Activated T-cell treated with anti-CD3 and anti-CD28 coated beads for 48 hours (primary cell): ENCODE measurements at regions not wholly inside any gene's neighbourhood (a gene's known extent, or its start where the extent isn't known, plus 50 kb on each side); places are given as distances from the start of the nearest gene placed in this dataset.
"Not testable (repeated sequence)": the region's sequence is repeated elsewhere in the genome, so short reads cannot be mapped to it uniquely, and the experiment has no call there.

ENCODE experiments used
- DNase-seq: peaks from one replicate; pipeline ENCODE4 v3.0.0-alpha.2; 2020; ENCODE audit warnings: low read depth

GRCh38 chr13:103895835-103896531, 829.8 kb upstream of the SLC10A2 start:
- DNase-seq = no peak

GRCh38 chr13:103894626-103895025, 828.4 kb upstream of the SLC10A2 start:
- DNase-seq = no peak

DNA sequence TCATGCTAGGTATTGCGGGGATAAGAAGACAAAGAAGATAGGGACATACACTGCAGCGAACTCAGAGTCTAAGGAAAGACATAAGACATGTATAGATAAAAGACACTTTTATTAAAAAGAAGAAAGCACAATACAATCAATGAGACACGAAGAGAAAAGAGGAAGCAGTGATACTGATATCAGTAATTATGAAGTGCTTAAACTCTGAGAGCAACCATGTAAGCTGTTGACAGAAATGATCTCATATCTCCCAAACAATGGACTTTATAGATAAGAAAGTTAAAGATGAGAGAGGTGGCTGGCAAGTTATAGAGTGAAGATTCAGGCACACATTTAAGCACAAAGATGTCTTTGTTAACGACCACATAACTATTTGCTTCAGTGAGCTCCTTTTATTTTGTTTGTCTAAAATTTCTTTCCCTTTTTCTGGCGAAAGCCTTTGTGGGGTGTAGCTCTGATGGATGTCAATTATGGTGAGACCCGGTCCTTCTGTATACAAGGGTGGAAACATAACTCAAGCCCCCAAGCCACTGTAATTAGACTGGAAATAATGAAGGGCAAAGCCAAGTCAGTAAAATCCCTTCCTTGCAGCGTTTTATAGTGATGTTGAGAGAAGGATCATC, 818.0 kb upstream of the SLC10A2 start:
- no peak for DNase-seq

- DNase-seq = no peak
Observed at GRCh38 chr13:103883698-103884097, 817.5 kb upstream of the SLC10A2 start.

DNA sequence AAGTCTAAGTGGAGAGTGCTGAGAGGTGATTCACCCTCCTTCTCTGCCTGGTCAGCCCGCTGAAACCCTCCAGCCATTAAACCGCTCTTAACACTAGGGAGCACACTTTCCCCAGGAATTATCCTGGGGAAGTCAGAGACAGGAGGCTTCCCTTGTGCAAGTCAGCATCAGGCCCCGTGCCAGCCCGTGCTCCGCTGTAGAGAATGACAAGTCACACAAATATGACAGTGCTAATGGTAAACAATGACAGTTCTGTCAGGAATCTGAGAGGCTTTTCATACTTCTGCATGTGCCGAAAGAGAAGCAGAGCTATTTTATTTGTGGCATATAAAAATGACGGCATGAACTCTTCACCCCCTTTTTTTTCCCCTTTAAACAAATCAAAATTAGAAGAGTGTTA, 816.9 kb upstream of the SLC10A2 start:
- no peak for DNase-seq

DNA sequence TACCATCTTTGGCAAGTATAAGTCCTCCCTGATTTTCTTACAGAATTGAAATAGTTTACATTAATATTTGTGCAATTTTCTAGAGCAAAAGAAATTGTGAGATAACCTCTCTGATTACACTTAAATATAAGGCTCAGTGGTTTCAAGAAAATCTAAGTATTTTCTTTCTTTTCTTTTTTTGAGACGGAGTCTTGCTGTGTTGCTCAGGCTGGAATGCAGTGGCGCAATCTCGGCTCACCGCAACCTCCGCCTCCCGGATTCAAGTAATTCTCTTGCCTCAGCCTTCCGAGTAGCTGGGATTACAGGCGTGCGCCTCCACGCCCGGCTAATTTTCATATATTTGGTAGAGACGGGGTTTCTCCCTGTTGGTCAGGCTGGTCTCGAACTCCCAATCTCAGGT, 813.9 kb upstream of the SLC10A2 start:
- not testable (repeated sequence) for DNase-seq

- no peak for DNase-seq
Observed at GRCh38 chr13:103878891-103879605, 812.8 kb upstream of the SLC10A2 start.

DNA sequence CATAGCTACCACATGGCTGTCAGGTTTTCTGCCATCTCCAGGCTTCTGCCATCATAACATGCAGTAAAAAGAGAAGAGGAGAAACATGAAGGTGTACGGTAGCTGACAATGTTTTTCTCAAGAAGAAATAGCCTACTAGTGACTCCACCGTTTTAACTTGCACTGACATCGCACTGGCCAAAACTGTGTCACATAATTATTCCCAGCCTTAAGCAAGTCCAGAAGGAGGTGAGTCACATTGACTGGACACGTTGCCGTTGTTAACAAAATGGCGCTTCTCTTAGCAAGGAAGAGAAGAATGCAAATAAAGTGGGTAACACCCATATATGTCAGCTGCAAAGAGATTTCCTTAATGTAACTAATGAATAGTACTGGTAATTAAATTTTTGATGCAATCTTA, 810.4 kb upstream of the SLC10A2 start:
- DNase-seq = no peak

DNA sequence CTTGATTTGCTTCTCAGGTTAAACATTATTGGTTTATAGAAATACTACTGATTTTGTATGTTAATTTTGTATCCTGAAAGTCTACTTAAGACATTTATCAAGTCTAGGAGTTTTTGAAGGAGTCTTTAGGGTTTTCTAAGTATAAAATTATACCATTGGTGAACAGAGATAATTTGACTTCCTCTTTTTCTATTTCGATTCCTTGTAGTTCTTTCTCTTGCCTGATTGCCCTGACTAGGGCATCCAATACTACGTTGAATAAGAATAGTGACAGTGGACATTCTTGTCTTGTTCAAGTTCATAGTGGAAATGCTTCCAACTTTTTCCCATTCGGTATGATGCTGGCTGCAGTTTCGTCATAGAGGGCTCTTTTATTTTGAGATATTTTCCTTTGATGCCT, 807.5 kb upstream of the SLC10A2 start:
- no peak for DNase-seq

- no peak for DNase-seq
Observed at GRCh38 chr13:103866048-103866447, 799.8 kb upstream of the SLC10A2 start.

- DNase-seq = no peak
Observed at GRCh38 chr13:103862525-103862924, 796.3 kb upstream of the SLC10A2 start.

DNA sequence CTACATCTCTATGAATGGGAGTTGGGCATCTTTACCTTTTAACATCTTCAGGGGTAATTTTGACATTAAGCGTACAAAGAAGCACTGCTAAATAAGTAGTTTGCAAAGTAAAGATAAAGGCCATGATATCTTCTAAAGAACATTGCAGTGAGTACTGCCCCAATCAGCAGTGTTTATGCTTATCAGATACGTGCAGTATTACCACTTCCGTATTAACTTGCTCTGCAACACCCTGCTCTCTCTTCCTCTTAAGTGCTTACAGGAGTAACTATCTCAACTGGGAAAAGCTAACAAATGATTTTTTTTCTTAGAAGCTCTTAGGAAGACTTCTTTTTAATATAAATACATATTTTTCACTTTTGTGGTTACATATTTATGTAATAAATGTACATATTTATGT, 793.7 kb upstream of the SLC10A2 start:
- no peak for DNase-seq

- DNase-seq = no peak
Observed at GRCh38 chr13:103852036-103852435, 785.8 kb upstream of the SLC10A2 start.

- no peak for DNase-seq
Observed at GRCh38 chr13:103844471-103844870, 778.3 kb upstream of the SLC10A2 start.

- no peak for DNase-seq
Observed at GRCh38 chr13:103839460-103839859, 773.2 kb upstream of the SLC10A2 start.

GRCh38 chr13:103835052-103835451, 768.8 kb upstream of the SLC10A2 start:
- DNase-seq = no peak

DNA sequence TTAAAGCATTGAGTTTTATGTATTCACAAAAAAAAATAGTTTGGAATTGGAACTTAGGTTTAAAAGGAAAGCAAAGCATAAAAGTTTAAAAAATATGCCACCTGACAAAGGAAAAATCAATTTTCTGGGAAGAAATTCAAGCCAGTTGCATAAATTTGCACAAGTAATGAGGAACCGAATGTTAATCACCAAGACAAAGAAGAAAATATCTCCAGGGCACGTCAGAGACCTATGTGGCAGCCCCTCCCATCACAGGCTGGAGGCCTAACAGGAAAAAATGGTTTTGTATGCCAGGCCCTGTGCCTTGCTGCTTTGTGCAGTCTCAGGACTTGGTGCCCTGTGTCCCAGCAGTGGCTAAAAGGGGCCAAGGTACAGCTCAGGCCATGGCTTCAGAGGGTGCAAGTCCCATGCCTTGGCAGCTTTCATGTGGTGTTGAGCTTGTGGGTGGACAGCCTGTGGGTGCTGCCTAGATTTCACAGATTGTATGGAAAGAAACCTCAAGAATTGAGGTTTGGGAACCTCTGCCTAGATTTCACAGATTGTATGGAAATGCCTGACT, 767.2 kb upstream of the SLC10A2 start:
- DNase-seq = no peak

GRCh38 chr13:103815619-103816018, 749.4 kb upstream of the SLC10A2 start:
- DNase-seq = no peak

DNA sequence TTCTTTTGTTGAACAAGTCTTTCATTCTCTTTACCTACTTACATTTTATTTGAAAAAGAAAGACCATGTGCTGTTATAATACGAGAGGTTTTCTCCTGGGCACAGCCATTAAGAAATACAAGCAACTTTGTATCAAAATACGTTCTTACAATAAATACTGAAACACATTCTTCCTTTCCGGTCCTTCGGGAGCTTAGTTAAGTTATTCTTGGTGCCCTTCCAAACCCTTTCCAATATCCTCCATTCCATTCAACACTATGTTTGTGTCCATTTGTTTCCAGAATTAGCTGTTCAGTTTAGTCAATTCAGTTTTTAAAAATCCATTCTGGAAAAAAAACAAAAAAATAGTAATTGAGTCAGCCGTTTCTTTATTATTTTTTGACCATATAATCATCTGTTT, 746.8 kb upstream of the SLC10A2 start:
- DNase-seq = no peak

GRCh38 chr13:103812558-103812957, 746.3 kb upstream of the SLC10A2 start:
- no peak for DNase-seq

DNA sequence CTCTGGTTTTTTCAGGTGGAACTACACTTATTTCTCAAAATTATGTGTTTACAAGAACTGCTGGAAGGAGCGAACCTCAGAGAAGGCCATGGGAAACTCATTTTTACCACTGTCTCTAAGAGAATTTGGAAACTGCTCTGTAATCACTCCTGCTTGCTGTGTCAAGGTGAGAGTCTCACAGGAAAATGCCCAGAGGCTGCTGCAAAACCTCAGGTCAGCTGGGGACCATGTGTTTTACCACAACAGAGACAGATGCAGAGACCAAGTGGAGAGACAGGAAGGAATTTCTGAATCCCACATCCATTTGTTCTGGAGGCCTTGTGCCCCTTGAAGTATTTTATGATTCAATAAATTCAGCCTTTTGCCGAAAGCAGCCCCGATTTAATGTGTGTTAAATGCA, 743.8 kb upstream of the SLC10A2 start:
- no peak for DNase-seq

- no peak for DNase-seq
Observed at GRCh38 chr13:103805771-103806170, 739.6 kb upstream of the SLC10A2 start.

DNA sequence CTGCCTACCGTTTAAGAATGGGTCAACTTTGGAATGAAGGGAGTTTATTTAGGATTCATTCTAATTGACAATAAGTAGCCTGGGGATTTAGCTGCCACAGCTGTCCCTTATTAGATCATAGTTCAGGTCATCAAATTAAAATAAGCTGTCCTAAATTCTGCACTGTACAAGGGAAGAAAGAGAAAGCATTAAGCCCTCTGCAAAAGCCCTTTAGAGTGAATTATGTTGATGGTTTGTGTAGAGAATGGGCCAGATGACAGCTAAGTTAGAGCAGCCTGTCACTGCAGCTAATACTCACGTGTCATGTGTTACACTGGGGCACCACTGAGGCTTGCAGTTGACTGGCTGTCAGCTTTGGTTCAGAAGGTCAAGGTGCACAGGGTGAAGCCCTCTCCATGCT, 737.1 kb upstream of the SLC10A2 start:
- DNase-seq = no peak
